Breast epithelium (tissue), 4 donors: ENCODE measurements at regions not wholly inside any gene's neighbourhood (a gene's known extent, or its start where the extent isn't known, plus 50 kb on each side); places are given as distances from the start of the nearest gene placed in this dataset.

Experiments
- DNase-seq, 2 donors: peaks; one replicate each; pipeline ENCODE4 v3.0.0-alpha.2; 2019; ENCODE audit warnings: low spot score in 2 of 2
- H3K27ac ChIP-seq, 2 donors: fragments of 200-600 bp; sonication (generic) in 1 of 2; one replicate each; pipeline ENCODE4 v1.5.1; 2016 to 2019; ENCODE audit warnings: mild to moderate bottlenecking in 1 of 2
- H3K27me3 ChIP-seq, 2 donors: fragments of 200-600 bp; sonication (generic) in 1 of 2; one replicate each; pipeline versions ENCODE4 v1.5.1 to v1.6.0; 2017 to 2019; ENCODE audit warnings: control low read depth in 1 of 2, mild to moderate bottlenecking in 1 of 2
- H3K36me3 ChIP-seq: fragments of 200-600 bp; one replicate; pipeline ENCODE4 v1.5.1; 2019
- H3K4me1 ChIP-seq, 2 donors: fragments of 200-600 bp; sonication (generic); one replicate each; pipeline ENCODE4 v1.5.1; 2016 to 2019; ENCODE audit warnings: control low read depth in 1 of 2
- H3K4me3 ChIP-seq, 3 donors: fragments of 200-600 bp; sonication (generic); 1 replicate in 2 of 3; 2 replicates in 1 of 3; pipeline ENCODE4 v1.5.1; 2016 to 2019; ENCODE audit warnings: mild to moderate bottlenecking in 3 of 3, moderate library complexity in 2 of 3
- H3K9me3 ChIP-seq, 2 donors: fragments of 200-600 bp; sonication (generic) in 1 of 2; one replicate each; pipeline ENCODE4 v1.5.1; 2016 to 2019; ENCODE audit warnings: control low read depth in 1 of 2
- POLR2A ChIP-seq: fragments of 450-650 bp; IDR thresholded peaks from one replicate; pipeline ENCODE4 v1.6.1; 2016; ENCODE audit warnings: antibody characterized with exemption, mild to moderate bottlenecking, moderate library complexity
- POLR2AphosphoS5 ChIP-seq, 3 donors: sonication (generic); formaldehyde crosslinking; IDR thresholded peaks; one replicate each; pipeline ENCODE4 v1.6.1; 2017; ENCODE audit warnings: antibody characterized with exemption in 3 of 3
- intact Hi-C: fragments of 100-400 bp; cut with DNase I; formaldehyde crosslinking; loops from one replicate; pipeline ENCODE4 v1.15.1; 2023; ENCODE audit warnings: low total_unique reads
- TF ChIP-seq, protein P1 (sequence below), 3 donors: fragments of 450-650 bp; IDR thresholded peaks; one replicate each; pipeline ENCODE4 v1.5.1; 2016 to 2017; ENCODE audit warnings: antibody characterized with exemption in 3 of 3, mild to moderate bottlenecking in 3 of 3, moderate library complexity in 3 of 3

DNA sequence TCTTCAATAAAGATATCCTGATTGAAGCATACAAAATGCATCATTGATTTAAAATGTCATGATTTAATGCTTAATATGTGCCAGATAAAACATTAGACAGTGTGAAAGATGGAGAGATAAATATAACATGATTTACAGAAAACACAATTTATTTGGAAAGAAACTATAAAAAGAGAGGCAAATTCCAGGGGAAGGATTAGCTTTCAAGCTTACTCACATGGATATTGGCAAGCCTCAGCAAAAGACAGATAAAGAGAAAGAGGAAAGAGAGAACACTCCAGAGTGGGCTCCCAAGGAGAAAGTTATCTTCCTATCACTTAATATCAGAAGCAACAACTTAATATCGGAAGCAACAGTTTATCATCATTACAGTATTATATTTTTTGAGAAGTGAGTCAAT lies 1036.5 kb downstream of the SQOR start:
- Histone ChIP-seq H3K9me3 (no peaks in the 10 kb centered on the region), H3K27me3 (no peaks in the 10 kb centered on the region), H3K4me3 (no peak overlapping the region), H3K4me1 (no peaks in the 10 kb centered on the region), H3K36me3 (no peaks in the 10 kb centered on the region), H3K27ac (no peak overlapping the region)
- DNase-seq, result no peak
- TF ChIP-seq POLR2A (no peak), POLR2AphosphoS5 (IDR thresholded peaks at IDR 0.05) (no peak)
- TF ChIP-seq, protein P1, sequence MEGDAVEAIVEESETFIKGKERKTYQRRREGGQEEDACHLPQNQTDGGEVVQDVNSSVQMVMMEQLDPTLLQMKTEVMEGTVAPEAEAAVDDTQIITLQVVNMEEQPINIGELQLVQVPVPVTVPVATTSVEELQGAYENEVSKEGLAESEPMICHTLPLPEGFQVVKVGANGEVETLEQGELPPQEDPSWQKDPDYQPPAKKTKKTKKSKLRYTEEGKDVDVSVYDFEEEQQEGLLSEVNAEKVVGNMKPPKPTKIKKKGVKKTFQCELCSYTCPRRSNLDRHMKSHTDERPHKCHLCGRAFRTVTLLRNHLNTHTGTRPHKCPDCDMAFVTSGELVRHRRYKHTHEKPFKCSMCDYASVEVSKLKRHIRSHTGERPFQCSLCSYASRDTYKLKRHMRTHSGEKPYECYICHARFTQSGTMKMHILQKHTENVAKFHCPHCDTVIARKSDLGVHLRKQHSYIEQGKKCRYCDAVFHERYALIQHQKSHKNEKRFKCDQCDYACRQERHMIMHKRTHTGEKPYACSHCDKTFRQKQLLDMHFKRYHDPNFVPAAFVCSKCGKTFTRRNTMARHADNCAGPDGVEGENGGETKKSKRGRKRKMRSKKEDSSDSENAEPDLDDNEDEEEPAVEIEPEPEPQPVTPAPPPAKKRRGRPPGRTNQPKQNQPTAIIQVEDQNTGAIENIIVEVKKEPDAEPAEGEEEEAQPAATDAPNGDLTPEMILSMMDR (IDR thresholded peaks at IDR 0.05), result no peak
- intact Hi-C loops, result no loop called here

DNA sequence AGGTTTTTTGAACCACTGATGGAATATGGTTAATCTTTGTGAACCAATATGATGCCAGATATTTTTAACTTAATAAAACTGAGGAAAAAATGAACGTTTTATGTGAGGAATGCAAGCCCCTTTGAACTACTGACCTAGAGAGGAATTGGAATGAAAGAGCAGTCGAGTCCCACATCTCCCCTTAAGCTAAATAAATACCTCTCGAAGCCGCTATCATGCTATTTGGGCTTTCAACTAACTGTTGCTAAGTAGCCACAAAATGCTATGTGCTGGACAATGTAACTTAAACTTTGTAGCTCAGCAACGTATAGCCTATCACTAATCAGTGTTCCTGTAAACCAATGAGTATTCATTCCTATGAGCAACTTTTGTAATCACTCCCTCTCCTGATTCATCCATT lies 1037.2 kb downstream of the SQOR start:
- Histone ChIP-seq H3K27me3 (no peaks in the 10 kb centered on the region), H3K4me3 (no peak overlapping the region), H3K27ac (no peak overlapping the region), H3K9me3 (no peaks in the 10 kb centered on the region), H3K36me3 (no peaks in the 10 kb centered on the region), H3K4me1 (no peaks in the 10 kb centered on the region)
- no peak for TF ChIP-seq POLR2AphosphoS5 (IDR thresholded peaks at IDR 0.05)
- TF ChIP-seq, protein P1 (IDR thresholded peaks at IDR 0.05), result no peak
- TF ChIP-seq POLR2A, result no peak
- no peak for DNase-seq
- intact Hi-C loops, result no loop called here

DNA sequence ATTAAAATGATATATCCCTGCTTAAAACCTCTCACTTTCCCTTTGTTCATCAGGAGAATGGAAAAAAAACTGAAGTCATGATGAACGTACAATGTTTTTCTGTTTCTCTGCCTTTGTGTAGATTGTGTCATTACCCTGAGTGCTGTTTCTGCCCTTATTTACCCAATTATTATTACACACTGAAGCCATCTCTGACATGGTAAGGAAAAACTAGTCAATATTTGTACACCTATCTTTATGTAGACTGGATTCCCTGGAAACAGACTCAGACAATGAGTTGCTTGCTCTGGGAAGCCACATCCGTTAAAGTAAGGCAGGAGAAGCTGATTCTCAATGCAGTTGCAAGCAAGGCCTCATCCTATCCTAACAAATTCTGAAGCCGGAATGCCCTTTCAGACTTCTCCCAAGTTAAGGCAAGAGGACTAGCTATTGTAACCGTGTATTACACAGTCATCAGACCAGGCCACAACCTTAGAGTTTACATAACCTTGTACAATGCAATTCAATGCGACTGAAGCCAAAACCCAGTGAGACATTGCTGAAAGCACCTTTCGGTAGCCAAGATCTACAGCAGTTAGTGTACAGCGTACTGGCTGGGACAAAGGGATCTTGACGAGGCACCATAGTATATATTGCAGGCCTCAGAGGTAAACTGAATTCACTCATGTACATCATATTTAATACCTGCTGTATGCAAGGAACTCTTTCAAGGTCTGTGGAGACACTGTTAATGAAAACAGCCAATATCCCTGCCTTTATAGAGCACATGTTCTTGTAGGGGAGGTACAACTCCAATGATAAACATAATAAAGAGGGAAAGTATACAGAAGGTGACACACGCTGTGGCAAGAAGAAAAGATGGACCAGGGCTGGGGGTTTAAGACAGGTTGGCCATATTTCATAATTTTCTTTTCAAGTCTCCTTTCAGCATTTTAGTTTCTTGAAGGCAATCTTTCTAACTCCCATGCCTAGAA lies 1040.8 kb upstream of the SEMA6D start:
- Histone ChIP-seq H3K9me3 (no peaks in the 10 kb centered on the region), H3K4me1 (no peaks in the 10 kb centered on the region), H3K27ac (no peak overlapping the region), H3K36me3 (no peaks in the 10 kb centered on the region), H3K27me3 (no peaks in the 10 kb centered on the region), H3K4me3 (no peak overlapping the region)
- TF ChIP-seq, protein P1 (IDR thresholded peaks at IDR 0.05), result no peak
- no peak for DNase-seq
- intact Hi-C loops, result no loop called here

DNA sequence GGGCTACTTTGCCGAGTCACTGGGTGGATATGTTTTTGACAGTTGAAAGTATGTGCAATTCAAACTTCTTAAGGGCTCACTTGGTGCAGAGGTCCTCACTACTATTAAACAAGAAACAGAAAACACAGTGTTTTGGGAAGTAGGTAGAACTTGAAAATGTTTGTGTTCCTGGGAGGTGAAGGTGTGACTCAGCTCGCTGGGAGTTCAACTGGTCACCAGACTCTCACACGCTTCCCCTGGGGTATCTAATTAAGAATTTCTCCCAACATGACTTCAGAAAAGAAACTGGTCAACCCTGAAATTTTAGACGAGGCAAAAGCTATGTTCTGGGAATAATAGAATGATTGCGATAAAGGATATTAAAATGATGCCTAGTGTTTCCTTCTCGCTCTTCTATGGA lies 1039.8 kb upstream of the SEMA6D start:
- DNase-seq, result no peak
- no peaks in the 10 kb centered on the region for H3K36me3 ChIP-seq
- TF ChIP-seq, protein P1 (IDR thresholded peaks at IDR 0.05), result no peak
- no peak for TF ChIP-seq POLR2AphosphoS5 (IDR thresholded peaks at IDR 0.05)
- TF ChIP-seq POLR2A, result no peak
- H3K9me3 ChIP-seq, result no peaks in the 10 kb centered on the region
- no peak overlapping the region for H3K27ac ChIP-seq
- no peaks in the 10 kb centered on the region for H3K27me3 ChIP-seq
- no peak overlapping the region for H3K4me3 ChIP-seq
- no peaks in the 10 kb centered on the region for H3K4me1 ChIP-seq
- intact Hi-C loops, result no loop called here

DNA sequence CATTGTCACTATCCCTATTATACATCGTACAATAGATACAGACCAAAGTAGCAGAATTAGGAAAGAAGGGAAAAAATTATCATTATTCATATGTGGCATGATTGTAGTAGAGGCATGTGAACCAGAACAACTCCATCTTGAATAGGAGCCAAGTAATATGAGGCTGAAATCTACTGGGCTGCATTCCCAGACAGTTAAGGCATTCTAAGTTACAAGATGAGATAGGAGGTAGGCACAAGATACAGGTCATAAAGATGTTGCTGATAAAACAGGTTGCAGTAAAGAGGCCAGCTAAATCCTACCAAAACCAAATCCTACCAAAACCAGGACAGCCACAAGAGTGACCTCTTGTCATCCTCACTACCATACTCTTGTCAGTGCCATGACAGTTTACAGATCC lies 1035.4 kb upstream of the SEMA6D start:
- no peaks in the 10 kb centered on the region for H3K27me3 ChIP-seq
- no peaks in the 10 kb centered on the region for H3K4me1 ChIP-seq
- no peak overlapping the region for H3K4me3 ChIP-seq
- H3K27ac ChIP-seq, result no peak overlapping the region
- intact Hi-C loops, result no loop called here
- no peaks in the 10 kb centered on the region for H3K9me3 ChIP-seq
- TF ChIP-seq POLR2A (no peak), POLR2AphosphoS5 (IDR thresholded peaks at IDR 0.05) (no peak)
- TF ChIP-seq, protein P1 (IDR thresholded peaks at IDR 0.05), result no peak
- no peaks in the 10 kb centered on the region for H3K36me3 ChIP-seq
- DNase-seq, result no peak
